ENCODE measurements at regions not wholly inside any gene's neighbourhood (a gene's known extent, or its start where the extent isn't known, plus 50 kb on each side); places are given as distances from the start of the nearest gene placed in this dataset.

GRCh38 chr2:3927031-3927430 lies 223.7 kb downstream of the DCDC2C start:
- TF ChIP-seq, protein P1, sequence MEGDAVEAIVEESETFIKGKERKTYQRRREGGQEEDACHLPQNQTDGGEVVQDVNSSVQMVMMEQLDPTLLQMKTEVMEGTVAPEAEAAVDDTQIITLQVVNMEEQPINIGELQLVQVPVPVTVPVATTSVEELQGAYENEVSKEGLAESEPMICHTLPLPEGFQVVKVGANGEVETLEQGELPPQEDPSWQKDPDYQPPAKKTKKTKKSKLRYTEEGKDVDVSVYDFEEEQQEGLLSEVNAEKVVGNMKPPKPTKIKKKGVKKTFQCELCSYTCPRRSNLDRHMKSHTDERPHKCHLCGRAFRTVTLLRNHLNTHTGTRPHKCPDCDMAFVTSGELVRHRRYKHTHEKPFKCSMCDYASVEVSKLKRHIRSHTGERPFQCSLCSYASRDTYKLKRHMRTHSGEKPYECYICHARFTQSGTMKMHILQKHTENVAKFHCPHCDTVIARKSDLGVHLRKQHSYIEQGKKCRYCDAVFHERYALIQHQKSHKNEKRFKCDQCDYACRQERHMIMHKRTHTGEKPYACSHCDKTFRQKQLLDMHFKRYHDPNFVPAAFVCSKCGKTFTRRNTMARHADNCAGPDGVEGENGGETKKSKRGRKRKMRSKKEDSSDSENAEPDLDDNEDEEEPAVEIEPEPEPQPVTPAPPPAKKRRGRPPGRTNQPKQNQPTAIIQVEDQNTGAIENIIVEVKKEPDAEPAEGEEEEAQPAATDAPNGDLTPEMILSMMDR (IDR thresholded peaks at IDR 0.05; ENCODE audit: low read depth, low read length): no peak
- no peak overlapping the region for H3K4me3 ChIP-seq (replicated peaks in 1 of 2; ENCODE audit: low read depth in 2 of 2, low read length in 2 of 2)
- DNase-seq (ENCODE audit: low read depth in 2 of 2): no peak

DNA sequence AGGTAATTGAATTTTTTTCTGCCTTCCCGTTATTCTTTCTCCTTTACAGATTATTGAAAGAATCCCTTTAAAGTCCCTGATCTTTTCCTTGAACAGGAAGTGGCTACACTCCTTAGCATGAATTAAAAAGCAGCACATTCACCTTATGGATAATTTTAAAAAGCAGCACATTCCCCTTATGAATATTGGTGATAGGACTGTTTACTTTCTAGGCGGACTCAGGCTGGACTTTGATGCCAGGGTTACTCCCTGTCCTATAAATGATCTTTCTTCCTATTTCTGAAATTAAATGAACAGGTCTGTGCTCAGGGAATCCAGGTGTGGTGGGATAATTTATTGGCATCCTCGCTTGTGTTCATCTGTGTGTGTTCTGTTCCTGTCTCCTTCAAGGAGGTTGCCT lies 226.0 kb downstream of the DCDC2C start:
- TF ChIP-seq, protein P1 (IDR thresholded peaks at IDR 0.05; ENCODE audit: low read depth, low read length): no peak
- H3K4me3 ChIP-seq (replicated peaks in 1 of 2; ENCODE audit: low read depth in 2 of 2, low read length in 2 of 2): no peak overlapping the region
- DNase-seq (ENCODE audit: low read depth in 2 of 2): no peak

DNA sequence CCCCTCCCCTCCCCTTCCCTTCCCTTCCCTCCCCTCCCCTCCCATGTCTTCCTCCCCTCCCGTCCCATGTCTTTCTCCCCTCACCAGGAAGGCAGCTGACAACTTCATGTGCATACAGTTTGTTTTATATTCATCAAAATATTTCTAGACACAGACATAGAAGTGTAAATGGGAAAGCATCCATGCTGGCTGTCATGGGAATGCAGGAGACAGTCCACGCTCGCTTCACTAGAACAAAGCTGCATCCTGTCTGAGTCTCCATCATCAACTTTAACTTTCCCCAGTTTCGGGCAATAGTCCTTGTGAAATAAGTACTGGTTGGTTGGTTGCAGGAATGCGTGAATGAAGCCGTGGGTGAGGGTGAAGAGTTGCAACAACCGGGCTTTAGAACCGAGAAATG lies 226.9 kb downstream of the DCDC2C start:
- TF ChIP-seq, protein P1 (IDR thresholded peaks at IDR 0.05; ENCODE audit: low read depth, low read length): no peak
- no peak overlapping the region for H3K4me3 ChIP-seq (replicated peaks in 1 of 2; ENCODE audit: low read depth in 2 of 2, low read length in 2 of 2)
- no peak for DNase-seq (ENCODE audit: low read depth in 2 of 2)

- TF ChIP-seq, protein P1 (IDR thresholded peaks at IDR 0.05; ENCODE audit: low read depth, low read length): no peak
- no peak overlapping the region for H3K4me3 ChIP-seq (replicated peaks in 1 of 2; ENCODE audit: low read depth in 2 of 2, low read length in 2 of 2)
- DNase-seq (ENCODE audit: low read depth in 2 of 2): no peak
Observed at GRCh38 chr2:3940661-3941060, 237.3 kb downstream of the DCDC2C start.

GRCh38 chr2:3942841-3943240 lies 239.5 kb downstream of the DCDC2C start:
- TF ChIP-seq, protein P1 (IDR thresholded peaks at IDR 0.05; ENCODE audit: low read depth, low read length): no peak
- DNase-seq (ENCODE audit: low read depth in 2 of 2): no peak
- no peak overlapping the region for H3K4me3 ChIP-seq (replicated peaks in 1 of 2; ENCODE audit: low read depth in 2 of 2, low read length in 2 of 2)

GRCh38 chr2:3944071-3944470 lies 240.7 kb downstream of the DCDC2C start:
- H3K4me3 ChIP-seq (replicated peaks in 1 of 2; ENCODE audit: low read depth in 2 of 2, low read length in 2 of 2): no peak overlapping the region
- no peak for DNase-seq (ENCODE audit: low read depth in 2 of 2)
- TF ChIP-seq, protein P1 (IDR thresholded peaks at IDR 0.05; ENCODE audit: low read depth, low read length): no peak

DNA sequence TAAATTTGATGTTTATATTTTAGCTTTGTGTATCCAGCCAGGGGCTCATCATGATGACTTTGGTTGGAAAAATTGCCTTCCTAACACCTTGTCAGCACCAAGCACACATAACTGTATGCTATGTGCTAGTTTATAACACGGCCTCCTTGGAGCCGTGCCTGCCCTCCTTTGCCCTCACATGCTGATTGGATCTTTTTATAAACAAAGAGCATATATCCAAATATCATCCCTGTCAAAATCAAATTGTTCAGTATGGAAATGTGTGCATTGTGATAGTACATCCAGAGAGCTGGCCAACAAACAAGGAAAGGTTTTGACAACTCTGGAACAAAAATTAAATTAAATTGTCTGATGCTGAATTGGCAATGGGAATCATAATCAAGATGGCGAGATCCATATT lies 241.5 kb downstream of the DCDC2C start:
- no peak for DNase-seq (ENCODE audit: low read depth in 2 of 2)
- no peak overlapping the region for H3K4me3 ChIP-seq (replicated peaks in 1 of 2; ENCODE audit: low read depth in 2 of 2, low read length in 2 of 2)
- TF ChIP-seq, protein P1 (IDR thresholded peaks at IDR 0.05; ENCODE audit: low read depth, low read length): no peak

Data from cardiac fibroblast (primary cell).